Spleen (tissue), 11 donors: ENCODE measurements at regions not wholly inside any gene's neighbourhood (a gene's known extent, or its start where the extent isn't known, plus 50 kb on each side); places are given as distances from the start of the nearest gene placed in this dataset.
"Not testable (repeated sequence)": the region's sequence is repeated elsewhere in the genome, so short reads cannot be mapped to it uniquely, and the experiment has no call there.

Experiments
- DNase-seq: peaks from one replicate; pipeline ENCODE4 v3.0.0-alpha.2; 2020
- H3K27ac ChIP-seq, 8 donors: fragments of 200-600 bp; sonication (generic) in 7 of 8; 1 replicate in 4 of 8; 2 replicates in 4 of 8; pipeline versions ENCODE4 v1.5.0 to v1.8.0; 2016 to 2021; ENCODE audit warnings: inconsistent platforms in 4 of 8, mild to moderate bottlenecking in 4 of 8, moderate library complexity in 1 of 8
- H3K27me3 ChIP-seq, 7 donors: fragments of 200-600 bp; sonication (generic) in 6 of 7; replicated peaks in 1 of 7; 1 replicate in 4 of 7; 2 replicates in 3 of 7; pipeline versions ENCODE4 v1.5.0 to v1.8.0; 2016 to 2021; ENCODE audit warnings: inconsistent platforms in 3 of 7, mild to moderate bottlenecking in 1 of 7
- H3K36me3 ChIP-seq, 6 donors: fragments of 200-600 bp; sonication (generic) in 5 of 6; 1 replicate in 4 of 6; 2 replicates in 2 of 6; pipeline versions ENCODE4 v1.5.0 to v1.8.0; 2016 to 2021; ENCODE audit warnings: inconsistent platforms in 2 of 6
- H3K4me1 ChIP-seq, 6 donors: fragments of 200-600 bp; sonication (generic) in 5 of 6; 1 replicate in 3 of 6; 2 replicates in 3 of 6; pipeline versions ENCODE4 v1.5.0 to v1.8.0; 2016 to 2021; ENCODE audit warnings: inconsistent platforms in 3 of 6
- H3K4me3 ChIP-seq, 8 donors: fragments of 200-600 bp; sonication (generic) in 7 of 8; 1 replicate in 4 of 8; 2 replicates in 4 of 8; pipeline versions ENCODE4 v1.5.0 to v1.8.0; 2016 to 2021; ENCODE audit warnings: inconsistent platforms in 4 of 8, mild to moderate bottlenecking in 4 of 8, moderate library complexity in 2 of 8
- H3K9me3 ChIP-seq, 8 donors: fragments of 200-600 bp; sonication (generic) in 7 of 8; 1 replicate in 4 of 8; 2 replicates in 4 of 8; pipeline versions ENCODE4 v1.5.0 to v1.8.0; 2016 to 2021; ENCODE audit warnings: inconsistent platforms in 4 of 8
- CTCF ChIP-seq, 11 experiments: fragments of 200-600 bp in 7 of 11; fragments of 450-650 bp in 4 of 11; sonication (generic) in 4 of 11; IDR thresholded peaks in 8 of 11; conservative IDR thresholded peaks in 3 of 11; 1 replicate in 7 of 11; 2 replicates in 4 of 11; pipeline versions ENCODE4 v1.4.0 to v1.8.0; 2016 to 2021; ENCODE audit warnings: antibody characterized with exemption in 11 of 11, inconsistent platforms in 4 of 11, mild to moderate bottlenecking in 1 of 11
- POLR2A ChIP-seq, 3 donors: fragments of 450-650 bp; IDR thresholded peaks; one replicate each; pipeline ENCODE4 v1.5.1; 2017; ENCODE audit warnings: antibody characterized with exemption in 3 of 3, mild to moderate bottlenecking in 1 of 3
- POLR2AphosphoS5 ChIP-seq, 3 donors: sonication (generic); formaldehyde crosslinking; IDR thresholded peaks; one replicate each; pipeline ENCODE4 v1.5.1; 2017; ENCODE audit warnings: antibody characterized with exemption in 3 of 3
- WGBS, 5 donors: extraction: QIAGEN DNeasy Blood & Tissue Kit in 3 of 5; methylation state at CpG; one replicate each; pipeline versions ENCODE4 v1.1.5 to v1.1.7; 2013 to 2018; 5-methylcytosine and 5-hydroxymethylcytosine counted together
- intact Hi-C: fragments of 100-400 bp; cut with DNase I; formaldehyde crosslinking; loops from one replicate; pipeline ENCODE4 v1.15.0; 2023; ENCODE audit warnings: low total_unique reads
- donor health status: healthy with polysubstance abuse.
- donor health status: DM: no; HTN: no; CAD: no; lungs with moderate emphysema.
- donor health status: DM: no; HTN: no; CAD: no.
- donor health status: Bipolar disorder and iron deficiency.
- donor health status: healthy.
- donor health status: DM: no; HTN: no; CAD: no.
- donor health status: DM: yes; HTN: yes; CAD: no.

- Histone ChIP-seq H3K4me1 (no peaks in the 10 kb centered on the region), H3K27me3 (peaks cover 0 to 4% (median 0%) of the 10 kb centered on the region in 7 donors), H3K4me3 (no peak overlapping the region), H3K36me3 (no peaks in the 10 kb centered on the region), H3K9me3 (no peaks in the 10 kb centered on the region), H3K27ac (no peak overlapping the region)
- intact Hi-C loops, result no loop called here
- 33 to 61% (median 46%) methylated on average over 4 of the region's 4 CpGs for WGBS, 5 donors
- DNase-seq, result no peak
- no peak for TF ChIP-seq CTCF (IDR thresholded peaks at IDR 0.05 in 8 of 11, conservative IDR thresholded peaks at IDR 0.05 in 3 of 11)
- no peak for TF ChIP-seq POLR2A (IDR thresholded peaks at IDR 0.05)
- no peak for TF ChIP-seq POLR2AphosphoS5 (IDR thresholded peaks at IDR 0.05)
These were observed 789.1 kb downstream of the TMEM121 start for GRCh38 chr14:106315436-106315835.

DNA sequence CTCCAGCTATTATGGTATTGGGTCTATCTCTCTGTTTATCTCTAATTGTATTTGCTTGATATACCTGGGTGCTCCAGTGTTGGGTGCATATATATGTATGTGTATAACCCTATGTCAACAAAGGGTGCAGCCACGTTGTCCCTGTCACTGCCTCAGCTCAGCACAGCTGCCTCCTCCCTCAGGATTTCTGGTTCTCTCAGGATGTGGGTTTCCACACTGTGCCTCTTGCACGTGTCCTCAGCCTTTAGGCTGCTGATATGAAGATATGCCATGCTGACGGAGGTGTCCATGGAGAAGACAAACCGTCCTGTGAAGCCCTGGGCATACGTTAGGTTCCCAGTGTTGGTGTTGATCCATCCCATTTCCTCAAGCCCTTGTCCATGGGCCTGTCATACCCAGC, 791.2 kb downstream of the TMEM121 start:
- no peaks in the 10 kb centered on the region for H3K4me1 ChIP-seq

GRCh38 chr14:106318700-106319099, 792.3 kb downstream of the TMEM121 start:
- Histone ChIP-seq H3K27me3 (peaks cover 0 to 4% (median 0%) of the 10 kb centered on the region in 7 donors), H3K36me3 (no peaks in the 10 kb centered on the region), H3K27ac (no peak overlapping the region), H3K9me3 (no peaks in the 10 kb centered on the region), H3K4me1 (no peaks in the 10 kb centered on the region), H3K4me3 (no peak overlapping the region)
- peak in 8 of 11 experiments; percentile 18 to 70 (median 54) for TF ChIP-seq CTCF (IDR thresholded peaks at IDR 0.05 in 8 of 11, conservative IDR thresholded peaks at IDR 0.05 in 3 of 11)
- TF ChIP-seq POLR2AphosphoS5 (IDR thresholded peaks at IDR 0.05), result no peak
- no peak for DNase-seq
- intact Hi-C loops, result no loop called here
- 24 to 37% (median 29%) methylated on average over 3 of the region's 3 CpGs for WGBS, 5 donors

More for the DNA sequence above, 791.2 kb downstream of the TMEM121 start:
- DNase-seq, result no peak
- intact Hi-C loops, result no loop called here
- 32 to 48% (median 38%) methylated on average over 5 of the region's 5 CpGs for WGBS, 5 donors
- no peak overlapping the region for H3K27ac ChIP-seq
- H3K4me3 ChIP-seq, result no peak overlapping the region
- H3K27me3 ChIP-seq, result peaks cover 0 to 4% (median 0%) of the 10 kb centered on the region in 7 donors
- no peaks in the 10 kb centered on the region for H3K9me3 ChIP-seq
- no peak for TF ChIP-seq POLR2AphosphoS5 (IDR thresholded peaks at IDR 0.05)
- no peak for TF ChIP-seq POLR2A (IDR thresholded peaks at IDR 0.05)
- H3K36me3 ChIP-seq, result no peaks in the 10 kb centered on the region

DNA sequence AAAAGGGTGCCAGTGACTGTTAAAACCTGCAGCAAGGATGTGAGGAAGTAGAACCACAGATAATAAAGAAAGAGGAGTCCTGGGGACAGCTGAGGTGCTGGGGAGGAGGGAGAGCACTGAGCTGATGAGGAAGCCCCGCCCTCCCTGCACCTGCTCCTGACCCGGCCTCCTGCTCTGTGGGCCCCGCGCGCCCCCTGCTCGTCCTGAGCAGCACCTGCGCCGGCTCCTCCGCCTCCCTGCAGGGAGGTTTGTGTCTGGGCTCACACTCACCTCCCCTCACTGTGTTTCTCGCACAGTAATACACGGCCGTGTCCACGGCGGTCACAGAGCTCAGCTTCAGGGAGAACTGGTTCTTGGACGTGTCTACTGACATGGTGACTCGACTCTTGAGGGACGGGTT, 797.6 kb downstream of the TMEM121 start:
- H3K4me3 ChIP-seq, H3K4me1 ChIP-seq, DNase-seq, H3K27ac ChIP-seq, H3K9me3 ChIP-seq, H3K27me3 ChIP-seq, H3K36me3 ChIP-seq, intact Hi-C loops: not testable (repeated sequence)
- WGBS, 5 donors, result 64 to 79% (median 71%) methylated on average over 11 to 17 of the region's 17 CpGs

DNA sequence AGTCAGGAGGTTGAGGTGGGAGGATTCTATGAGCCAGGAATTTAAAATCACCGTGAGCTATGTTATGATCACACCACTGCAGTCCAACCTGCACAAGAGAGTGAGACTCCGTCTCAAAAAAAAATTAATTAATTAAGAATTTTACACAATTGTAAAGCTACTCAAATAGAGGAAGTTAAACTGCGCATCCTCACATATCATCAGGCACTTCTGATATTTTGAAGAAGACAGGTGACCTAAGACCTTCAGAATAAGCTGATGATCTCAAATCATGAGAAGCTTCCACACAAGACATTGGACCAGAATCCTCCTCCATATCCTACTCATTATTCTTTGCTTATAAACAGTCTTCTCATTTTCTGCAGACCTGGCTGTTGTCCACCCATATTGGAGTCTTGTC, 800.9 kb downstream of the TMEM121 start:
- Histone ChIP-seq H3K4me3 (no peak overlapping the region), H3K4me1 (no peaks in the 10 kb centered on the region), H3K27ac (no peak overlapping the region), H3K27me3 (peaks cover 0 to 7% (median 0%) of the 10 kb centered on the region in 7 donors), H3K36me3 (no peaks in the 10 kb centered on the region), H3K9me3 (no peaks in the 10 kb centered on the region)
- intact Hi-C loops, result no loop called here
- WGBS, 5 donors, result 61 to 79% (median 71%) methylated on average over 3 of the region's 3 CpGs
- TF ChIP-seq POLR2AphosphoS5 (IDR thresholded peaks at IDR 0.05) (no peak), POLR2A (IDR thresholded peaks at IDR 0.05) (no peak), CTCF (IDR thresholded peaks at IDR 0.05 in 8 of 11, conservative IDR thresholded peaks at IDR 0.05 in 3 of 11) (no peak)
- no peak for DNase-seq

- intact Hi-C loops, H3K4me1 ChIP-seq, H3K36me3 ChIP-seq, H3K9me3 ChIP-seq, DNase-seq, H3K27ac ChIP-seq, H3K27me3 ChIP-seq, H3K4me3 ChIP-seq: not testable (repeated sequence)
- 58 to 87% (median 77%) methylated on average over 4 of the region's 4 CpGs for WGBS, 5 donors
These were observed 801.4 kb downstream of the TMEM121 start for GRCh38 chr14:106327702-106328353.

DNA sequence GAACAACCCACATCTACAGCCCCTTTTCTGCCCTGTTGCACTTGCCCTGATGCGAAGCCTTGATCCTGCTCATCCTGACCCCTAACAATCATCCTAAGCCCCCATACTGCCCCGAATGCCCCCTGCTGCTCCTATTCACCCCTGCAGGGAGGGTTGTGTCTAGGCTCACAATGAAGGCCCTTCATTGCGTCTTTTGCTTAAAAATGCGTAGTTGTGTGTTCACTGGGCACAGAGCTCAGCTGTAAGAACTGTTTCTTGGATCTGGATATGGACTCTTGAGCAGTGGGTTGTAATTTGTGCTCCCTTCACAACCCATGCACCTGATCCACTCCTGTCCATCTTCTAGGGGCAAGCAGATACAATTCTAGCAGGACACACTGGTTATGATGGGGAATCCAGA, 802.9 kb downstream of the TMEM121 start:
- H3K4me3 ChIP-seq, H3K27me3 ChIP-seq, H3K9me3 ChIP-seq, H3K27ac ChIP-seq, H3K4me1 ChIP-seq, intact Hi-C loops, H3K36me3 ChIP-seq, DNase-seq: not testable (repeated sequence)
- WGBS, 5 donors, result 66 to 75% (median 68%) methylated on average over 4 of the region's 4 CpGs
